Endothelial cell of umbilical vein (primary cell): ENCODE measurements at regions not wholly inside any gene's neighbourhood (a gene's known extent, or its start where the extent isn't known, plus 50 kb on each side); places are given as distances from the start of the nearest gene placed in this dataset.

Experiments used
- BruUV-seq: library from RNA; stranded (reverse); fragments of 400-500 nt; replicated peaks from 2 replicates; lab custom pipeline; 2021; lab: Mats Ljungman, UMichigan
- CTCF ChIA-PET: fragments of 300-600, 350-600 bp; sonication (Branson Sonifier 250); formaldehyde crosslinking; loops from one replicate; lab custom pipeline; 2021; ENCODE audit warnings: antibody characterized with exemption, inconsistent platforms; lab: Charles Lee
- POLR2A ChIA-PET: fragments of 300-600, 350-600 bp; sonication (Branson Sonifier 250); formaldehyde crosslinking; loops from one replicate; lab custom pipeline; 2021; ENCODE audit warnings: antibody characterized with exemption, inconsistent platforms; lab: Charles Lee
- DNase-seq: peaks from one replicate; pipeline ENCODE4 v3.0.0-alpha.2; 2011; ENCODE audit warnings: low read depth, low spot score
- FAIRE-seq: peaks from 2 replicates; lab custom pipeline; 2011; peaks lifted over from hg19 to GRCh38; lab: Jason Lieb, UNC
- H2AFZ ChIP-seq: 2 replicates; pipeline ENCODE4 v1.6.0; 2012; ENCODE audit warnings: low read depth, low read length, control low read depth, inconsistent platforms
- H3K27ac ChIP-seq: 2 replicates; pipeline ENCODE4 v1.5.1; 2011; ENCODE audit warnings: low read depth, mild to moderate bottlenecking, control low read depth, low read length, moderate library complexity; ENCODE audit not compliant: insufficient read depth
- H3K27me3 ChIP-seq, 2 experiments: 2 replicates each; pipeline versions ENCODE4 v1.6.0 to v1.6.1; 2011; ENCODE audit warnings: low read length in 2 of 2, mixed read lengths in 1 of 2; ENCODE audit not compliant: control insufficient read depth in 2 of 2, insufficient read depth in 2 of 2
- H3K36me3 ChIP-seq, 2 experiments: 2 replicates in 1 of 2; 3 replicates in 1 of 2; pipeline ENCODE4 v1.5.1; 2011; ENCODE audit warnings: low read length in 2 of 2, mild to moderate bottlenecking in 1 of 2, moderate library complexity in 1 of 2; ENCODE audit not compliant: control insufficient read depth in 2 of 2, insufficient read depth in 2 of 2; ENCODE audit errors: extremely low read depth in 1 of 2
- H3K4me1 ChIP-seq: 3 replicates; pipeline ENCODE4 v1.5.1; 2011; ENCODE audit warnings: mild to moderate bottlenecking, low read length; ENCODE audit not compliant: control insufficient read depth, insufficient read depth; ENCODE audit errors: extremely low read depth
- H3K4me2 ChIP-seq: 2 replicates; pipeline ENCODE4 v1.6.1; 2011; ENCODE audit warnings: low read length, control low read depth, mixed read lengths; ENCODE audit not compliant: insufficient read depth
- H3K4me3 ChIP-seq, 3 experiments: fragments of 200-600 bp in 1 of 3; sonication (generic), shearing (Covaris generic) in 1 of 3; replicated peaks in 1 of 3; 2 replicates each; pipeline ENCODE4 v1.5.1; 2011 to 2016; ENCODE audit warnings: control low read depth in 3 of 3, low read length in 3 of 3, mild to moderate bottlenecking in 2 of 3, inconsistent platforms in 1 of 3, low read depth in 1 of 3, moderate library complexity in 1 of 3; ENCODE audit not compliant: insufficient read depth in 1 of 3
- H3K79me2 ChIP-seq: 2 replicates; pipeline ENCODE4 v1.6.0; 2012; ENCODE audit warnings: low read length, inconsistent platforms; ENCODE audit not compliant: control insufficient read depth, insufficient read depth
- H3K9ac ChIP-seq: replicated peaks from 2 replicates; pipeline ENCODE3; 2011; ENCODE audit warnings: low read length, control low read depth; ENCODE audit not compliant: insufficient read depth; ENCODE audit errors: extremely low read depth
- H3K9me1 ChIP-seq: replicated peaks from 3 replicates; pipeline ENCODE4 v1.6.0; 2011; ENCODE audit warnings: mild to moderate bottlenecking, low read length; ENCODE audit not compliant: control insufficient read depth, insufficient read depth; ENCODE audit errors: extremely low read depth
- H3K9me3 ChIP-seq: replicated peaks from 2 replicates; pipeline ENCODE4 v1.5.1; 2012; ENCODE audit warnings: low read length, inconsistent platforms; ENCODE audit not compliant: control insufficient read depth, insufficient read depth
- H4K20me1 ChIP-seq: replicated peaks from 2 replicates; pipeline ENCODE3; 2011; ENCODE audit warnings: mild to moderate bottlenecking, low read length; ENCODE audit not compliant: control insufficient read depth, insufficient read depth; ENCODE audit errors: extremely low read depth
- CTCF ChIP-seq, 2 donors: IDR thresholded peaks; 1 replicate in 1 of 2; 2 replicates in 1 of 2; pipeline ENCODE4 v1.5.1; 2011; ENCODE audit warnings: low read length in 2 of 2, mild to moderate bottlenecking in 2 of 2, moderate library complexity in 2 of 2, control low read depth in 1 of 2, inconsistent platforms in 1 of 2, low read depth in 1 of 2; ENCODE audit not compliant: insufficient read depth in 1 of 2; ENCODE audit errors: extremely low read depth in 1 of 2
- EZH2 ChIP-seq: IDR thresholded peaks from 2 replicates; pipeline ENCODE4 v1.6.1; 2012; ENCODE audit warnings: borderline replicate concordance, low read depth, mild to moderate bottlenecking, moderate library complexity, low read length, inconsistent platforms; ENCODE audit not compliant: severe bottlenecking
- FOS ChIP-seq: IDR thresholded peaks from 2 replicates; pipeline ENCODE4 v1.6.1; 2011; ENCODE audit warnings: mild to moderate bottlenecking, low read length, moderate library complexity, borderline replicate concordance; ENCODE audit not compliant: insufficient read depth
- JUN ChIP-seq: IDR thresholded peaks from 2 replicates; pipeline ENCODE4 v1.6.1; 2011; ENCODE audit warnings: borderline replicate concordance, low read depth; ENCODE audit not compliant: insufficient read length, insufficient read depth
- MYC ChIP-seq: IDR thresholded peaks from one replicate; pipeline ENCODE4 v1.6.1; 2011; ENCODE audit warnings: mild to moderate bottlenecking, low read depth, low read length
- POLR2A ChIP-seq: IDR thresholded peaks from 2 replicates; pipeline ENCODE4 v1.6.1; 2012; ENCODE audit warnings: low read depth, mild to moderate bottlenecking, control low read depth, low read length
- POLR2AphosphoS5 ChIP-seq: IDR thresholded peaks from 2 replicates; pipeline ENCODE4 v1.6.1; 2012; ENCODE audit warnings: low read depth, mild to moderate bottlenecking, control low read depth, low read length, moderate library complexity; ENCODE audit not compliant: insufficient read depth
- dilution Hi-C: fragments of 300-500 bp; cut with MboI; formaldehyde crosslinking; loops from one replicate; pipeline ENCODE4 v1.15.0; 2019; ENCODE audit warnings: low sequenced_read_pairs; ENCODE audit not compliant: extremely low pct_ligation_motif_present
- intact Hi-C: fragments of 100-400 bp; cut with micrococcal nuclease; formaldehyde crosslinking; loops from one replicate; pipeline ENCODE4 v1.10.0; 2022

GRCh38 chr6:74197310-74197709 is 501.3 kb downstream of the CD109 start:
- Histone ChIP-seq H3K27me3 (peaks cover 0 to 2% of the 10 kb centered on the region in 2 experiments), H3K9me1 (no peaks in the 10 kb centered on the region), H3K79me2 (no peaks in the 10 kb centered on the region), H4K20me1 (no peaks in the 10 kb centered on the region), H3K36me3 (no peaks in the 10 kb centered on the region), H3K4me2 (no peak overlapping the region), H3K27ac (no peak overlapping the region), H3K9me3 (no peaks in the 10 kb centered on the region), H3K4me1 (no peaks in the 10 kb centered on the region), H3K4me3 (no peak overlapping the region), H2AFZ (no peak overlapping the region), H3K9ac (no peak overlapping the region)
- no peak for DNase-seq
- no peak for TF ChIP-seq JUN
- dilution Hi-C loops (no loop called here), intact Hi-C loops (no loop called here)
- BruUV-seq, result no TSS peak
- no peak for FAIRE-seq
- ChIA-PET CTCF (no interaction called here), POLR2A (no interaction called here)

- FAIRE-seq, result no peak
- Histone ChIP-seq H3K9me1 (no peaks in the 10 kb centered on the region), H3K9me3 (no peaks in the 10 kb centered on the region), H3K27ac (no peak overlapping the region), H4K20me1 (no peaks in the 10 kb centered on the region), H3K36me3 (no peaks in the 10 kb centered on the region), H3K27me3 (peaks cover 0 to 2% of the 10 kb centered on the region in 2 experiments), H3K4me1 (no peaks in the 10 kb centered on the region), H3K4me2 (no peak overlapping the region), H2AFZ (no peak overlapping the region), H3K9ac (no peak overlapping the region), H3K79me2 (no peaks in the 10 kb centered on the region), H3K4me3 (no peak overlapping the region)
- DNase-seq, result no peak
- no TSS peak for BruUV-seq
- intact Hi-C loops (no loop called here), dilution Hi-C loops (no loop called here)
- no peak for TF ChIP-seq JUN
- no peak for TF ChIP-seq POLR2A
- no peak for TF ChIP-seq CTCF (IDR thresholded peaks at IDR 0.05; ENCODE audit: extremely low read depth in 1 of 2, insufficient read depth in 1 of 2, low read depth in 1 of 2, low read length in 2 of 2)
- TF ChIP-seq FOS, result no peak
- TF ChIP-seq POLR2AphosphoS5, result no peak
- TF ChIP-seq EZH2, result no peak
- no peak for TF ChIP-seq MYC
- ChIA-PET CTCF (no interaction called here), POLR2A (no interaction called here)
These were observed 491.8 kb downstream of the CD109 start for GRCh38 chr6:74187811-74188210.
